Right forelimb (tissue), 1 donor: ENCODE measurements at regions not wholly inside any gene's neighbourhood (a gene's known extent, or its start where the extent isn't known, plus 50 kb on each side); places are given as distances from the start of the nearest gene placed in this dataset.
"Not testable (repeated sequence)": the region's sequence is repeated elsewhere in the genome, so short reads cannot be mapped to it uniquely, and the experiment has no call there.

ENCODE experiments used
- DNase-seq: peaks from one replicate; pipeline ENCODE4 v3.0.0-alpha.2; 2018

GRCh38 chr6:169099411-169100202 is 154.0 kb downstream of the THBS2 start:
- DNase-seq: no peak

- DNase-seq: not testable (repeated sequence)
Measured at GRCh38 chr6:169098651-169099050, 155.0 kb downstream of the THBS2 start.

- DNase-seq: no peak
Measured at GRCh38 chr6:169098116-169098515, 155.5 kb downstream of the THBS2 start.

GRCh38 chr6:169097381-169097959 is 156.2 kb downstream of the THBS2 start:
- no peak for DNase-seq

GRCh38 chr6:169096388-169096787 is 157.3 kb downstream of the THBS2 start:
- no peak for DNase-seq

GRCh38 chr6:169095153-169095552 is 158.5 kb downstream of the THBS2 start:
- DNase-seq: no peak

GRCh38 chr6:169094552-169094950 is 159.1 kb downstream of the THBS2 start:
- DNase-seq: no peak

GRCh38 chr6:169093770-169094551 is 159.7 kb downstream of the THBS2 start:
- no peak for DNase-seq

GRCh38 chr6:169093066-169093723 is 160.5 kb downstream of the THBS2 start:
- no peak for DNase-seq

GRCh38 chr6:169092375-169092774 is 161.3 kb downstream of the THBS2 start:
- DNase-seq: no peak

GRCh38 chr6:169090514-169091127 is 163.0 kb downstream of the THBS2 start:
- DNase-seq: not testable (repeated sequence)

- DNase-seq: no peak
Measured at GRCh38 chr6:169088762-169089161, 164.9 kb downstream of the THBS2 start.

GRCh38 chr6:169087443-169088041 is 166.1 kb downstream of the THBS2 start:
- no peak for DNase-seq

- DNase-seq: not testable (repeated sequence)
Measured at GRCh38 chr6:169086616-169087015, 167.0 kb downstream of the THBS2 start.

- DNase-seq: no peak
Measured at GRCh38 chr6:169086020-169086419, 167.6 kb downstream of the THBS2 start.

- no peak for DNase-seq
Measured at GRCh38 chr6:169085466-169085865, 168.2 kb downstream of the THBS2 start.

- not testable (repeated sequence) for DNase-seq
Measured at GRCh38 chr6:169084557-169084956, 169.1 kb downstream of the THBS2 start.

GRCh38 chr6:169084067-169084466 is 169.6 kb downstream of the THBS2 start:
- no peak for DNase-seq

GRCh38 chr6:169083508-169083874 is 170.2 kb downstream of the THBS2 start:
- no peak for DNase-seq

GRCh38 chr6:169082817-169083507 is 170.7 kb downstream of the THBS2 start:
- no peak for DNase-seq

GRCh38 chr6:169082093-169082492 is 171.6 kb downstream of the THBS2 start:
- DNase-seq: no peak

GRCh38 chr6:169081248-169081647 is 172.4 kb downstream of the THBS2 start:
- DNase-seq: no peak
